Kidney (tissue), 13 donors: ENCODE measurements at regions not wholly inside any gene's neighbourhood (a gene's known extent, or its start where the extent isn't known, plus 50 kb on each side); places are given as distances from the start of the nearest gene placed in this dataset.

Source experiments
- DNase-seq, 5 donors: peaks; one replicate each; pipeline ENCODE4 v3.0.0-alpha.2; 2013 to 2020
- FAIRE-seq: peaks from 2 replicates; lab custom pipeline; 2012; peaks lifted over from hg19 to GRCh38; lab: Jason Lieb, UNC
- H3K27ac ChIP-seq, 2 donors: one replicate each; pipeline ENCODE4 v1.7.0; 2013; ENCODE audit warnings: low read depth in 2 of 2, low read length in 2 of 2, inconsistent platforms in 1 of 2
- H3K27me3 ChIP-seq: one replicate; pipeline ENCODE4 v1.7.1; 2013; ENCODE audit warnings: low read length, inconsistent platforms; ENCODE audit not compliant: control insufficient read depth, insufficient read depth
- H3K36me3 ChIP-seq, 3 donors: one replicate each; pipeline versions ENCODE4 v1.7.0 to v1.7.1; 2013; ENCODE audit warnings: low read length in 3 of 3, control low read depth in 1 of 3, inconsistent platforms in 1 of 3; ENCODE audit not compliant: insufficient read depth in 3 of 3, control insufficient read depth in 2 of 3
- H3K4me1 ChIP-seq, 3 donors: one replicate each; pipeline versions ENCODE4 v1.7.0 to v1.7.1; 2013; ENCODE audit warnings: low read length in 3 of 3, inconsistent platforms in 1 of 3, low read depth in 1 of 3; ENCODE audit not compliant: control insufficient read depth in 2 of 3, insufficient read depth in 2 of 3
- H3K4me3 ChIP-seq, 3 donors: one replicate each; pipeline versions ENCODE4 v1.7.0 to v1.8.1; 2013; ENCODE audit warnings: low read length in 3 of 3, control low read depth in 1 of 3, inconsistent platforms in 1 of 3
- H3K9ac ChIP-seq, 3 donors: one replicate each; pipeline versions ENCODE4 v1.7.0 to v1.7.1; 2013; ENCODE audit warnings: low read length in 3 of 3, control low read depth in 1 of 3, inconsistent platforms in 1 of 3
- H3K9me3 ChIP-seq, 3 donors: one replicate each; pipeline versions ENCODE4 v1.7.0 to v1.7.1; 2013; ENCODE audit warnings: low read length in 3 of 3, control low read depth in 1 of 3, inconsistent platforms in 1 of 3; ENCODE audit not compliant: control insufficient read depth in 2 of 3, insufficient read depth in 1 of 3
- CTCF ChIP-seq: IDR thresholded peaks from 3 replicates; pipeline ENCODE4 v1.5.1; 2012; ENCODE audit warnings: mild to moderate bottlenecking, moderate library complexity, borderline replicate concordance; ENCODE audit not compliant: insufficient read depth; ENCODE audit errors: extremely low read depth
- intact Hi-C: fragments of 100-400 bp; cut with DNase I; formaldehyde crosslinking; loops from one replicate; pipeline ENCODE4 v1.11.1; 2022
- donor health status: control.
- donor health status: control.
- donor health status: control.
- donor health status: control.
- donor health status: control.
- donor health status: DM: yes; HTN: yes; CAD: no.
- donor health status: Normal renal cell carcinoma (clear cell type).

DNA sequence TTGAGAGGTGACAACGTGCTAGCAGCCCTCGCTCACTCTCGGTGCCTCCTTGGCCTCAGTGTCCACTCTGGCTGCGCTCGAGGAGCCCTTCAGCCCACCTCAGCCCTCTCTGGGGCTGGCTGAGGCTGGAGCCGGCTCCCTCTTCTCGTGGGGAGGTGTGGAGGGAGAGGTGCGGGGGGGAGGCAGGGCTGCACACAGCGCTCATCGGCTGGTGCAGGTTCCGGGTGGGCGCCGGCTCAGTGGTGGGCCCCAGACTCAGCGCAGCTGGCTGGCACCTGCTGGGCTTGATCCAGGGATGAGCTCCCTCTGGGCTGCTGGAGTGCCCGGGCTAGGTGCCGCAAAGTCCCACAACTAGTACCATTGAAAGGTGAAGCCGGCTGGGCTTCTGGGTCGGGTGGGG lies 957.8 kb upstream of the GJE1 start:
- Histone ChIP-seq H3K27me3 (no peaks in the 10 kb centered on the region), H3K9ac (no peak overlapping the region), H3K36me3 (no peaks in the 10 kb centered on the region), H3K9me3 (no peaks in the 10 kb centered on the region), H3K4me3 (no peak overlapping the region), H3K4me1 (no peaks in the 10 kb centered on the region), H3K27ac (no peak overlapping the region)
- no peak for DNase-seq
- no peak for FAIRE-seq
- TF ChIP-seq CTCF = no peak
- intact Hi-C loops = no loop called here

DNA sequence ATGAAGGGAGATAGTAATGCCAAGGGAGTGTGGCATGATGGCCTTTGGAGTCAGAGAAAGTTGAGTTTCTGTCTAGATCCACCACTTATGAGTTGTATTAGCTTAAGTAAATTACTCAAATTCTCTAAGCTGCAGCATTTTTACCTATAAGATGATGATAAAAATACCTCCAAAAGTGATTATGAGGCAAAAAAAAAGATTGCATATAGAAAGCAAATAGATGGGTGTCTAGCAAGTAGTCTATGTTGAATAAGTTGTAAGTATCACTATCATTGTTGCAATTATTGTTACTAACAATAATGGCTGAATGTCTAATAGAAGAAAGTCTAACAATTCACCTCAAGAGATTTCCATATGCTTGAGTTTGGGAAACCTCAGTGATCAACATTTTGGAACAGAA lies 959.2 kb upstream of the GJE1 start:
- no peak for FAIRE-seq
- intact Hi-C loops = no loop called here
- no peaks in the 10 kb centered on the region for H3K27me3 ChIP-seq

DNA sequence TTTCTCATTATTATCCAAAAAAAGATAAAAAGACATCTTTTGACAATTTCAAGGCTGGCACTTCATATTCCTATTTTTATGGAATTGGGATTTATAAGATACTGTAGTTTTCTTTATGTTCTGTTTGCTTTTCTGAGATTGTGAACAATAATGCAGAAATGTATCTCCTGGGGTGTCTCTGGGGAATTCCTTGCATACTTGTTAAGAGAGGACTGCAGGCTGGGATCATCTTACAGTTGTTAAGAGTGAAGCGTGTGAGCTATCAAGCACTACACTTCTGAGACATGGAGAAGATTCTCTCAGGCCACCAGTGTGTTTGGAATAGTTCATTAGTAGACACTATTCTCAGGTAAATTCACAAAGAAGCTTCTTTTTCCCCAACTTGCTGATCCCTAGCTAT lies 963.3 kb upstream of the GJE1 start:
- H3K4me3 ChIP-seq = no peak overlapping the region
- FAIRE-seq (no peak), DNase-seq (peak in 1 of 5 donors; percentile 4)
- no peak overlapping the region for H3K9ac ChIP-seq
- H3K36me3 ChIP-seq = no peaks in the 10 kb centered on the region
- no peak for TF ChIP-seq CTCF
- no peak overlapping the region for H3K27ac ChIP-seq
- H3K9me3 ChIP-seq = no peaks in the 10 kb centered on the region
- H3K4me1 ChIP-seq = peaks cover 0 to 10% (median 5%) of the 10 kb centered on the region in 3 donors
- H3K27me3 ChIP-seq = no peaks in the 10 kb centered on the region
- intact Hi-C loops = no loop called here

More for the DNA sequence above, 959.2 kb upstream of the GJE1 start:
- Histone ChIP-seq H3K36me3 (no peaks in the 10 kb centered on the region), H3K4me3 (no peak overlapping the region), H3K9ac (no peak overlapping the region), H3K4me1 (no peaks in the 10 kb centered on the region), H3K27ac (no peak overlapping the region), H3K9me3 (no peaks in the 10 kb centered on the region)
- no peak for TF ChIP-seq CTCF
- DNase-seq = no peak

DNA sequence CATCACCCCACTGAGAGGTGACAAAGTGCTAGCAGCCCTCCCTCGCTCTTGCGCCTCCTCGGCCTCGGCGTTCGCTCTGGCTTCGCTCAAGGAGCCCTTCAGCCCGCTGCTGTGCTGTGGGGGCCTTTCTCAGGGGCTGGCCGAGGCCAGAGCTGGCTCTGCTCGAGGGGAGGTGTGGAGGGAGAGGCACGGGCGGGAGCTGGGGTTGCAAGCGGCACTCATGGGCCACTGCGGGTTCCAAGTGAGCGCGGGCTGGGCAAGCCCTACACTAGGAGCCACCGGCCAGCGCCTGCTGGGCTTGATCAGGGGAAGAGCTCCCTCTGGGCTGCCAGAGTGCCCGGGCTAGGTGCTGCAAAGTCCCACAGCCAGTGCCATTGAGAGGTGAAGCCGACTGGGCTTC lies 964.8 kb upstream of the GJE1 start:
- H3K27ac ChIP-seq = no peak overlapping the region
- no peak overlapping the region for H3K4me3 ChIP-seq
- no peaks in the 10 kb centered on the region for H3K9me3 ChIP-seq
- no peak for TF ChIP-seq CTCF
- H3K27me3 ChIP-seq = no peaks in the 10 kb centered on the region
- H3K36me3 ChIP-seq = no peaks in the 10 kb centered on the region
- intact Hi-C loops = no loop called here
- H3K4me1 ChIP-seq = peaks cover 0 to 10% (median 5%) of the 10 kb centered on the region in 3 donors
- H3K9ac ChIP-seq = no peak overlapping the region
- DNase-seq (no peak), FAIRE-seq (no peak)
